Epithelial cell of proximal tubule (primary cell): ENCODE measurements at regions not wholly inside any gene's neighbourhood (a gene's known extent, or its start where the extent isn't known, plus 50 kb on each side); places are given as distances from the start of the nearest gene placed in this dataset.

ENCODE experiments used
- DNase-seq: peaks from one replicate; pipeline ENCODE4 v3.0.0-alpha.2; 2011; ENCODE audit warnings: low read depth
- H3K4me3 ChIP-seq: 2 replicates; pipeline ENCODE4 v1.5.1; 2011; ENCODE audit warnings: low read depth, mild to moderate bottlenecking, low read length
- CTCF ChIP-seq: conservative IDR thresholded peaks from 2 replicates; pipeline ENCODE4 v1.5.1; 2012; ENCODE audit warnings: low read depth, mild to moderate bottlenecking, low read length

DNA sequence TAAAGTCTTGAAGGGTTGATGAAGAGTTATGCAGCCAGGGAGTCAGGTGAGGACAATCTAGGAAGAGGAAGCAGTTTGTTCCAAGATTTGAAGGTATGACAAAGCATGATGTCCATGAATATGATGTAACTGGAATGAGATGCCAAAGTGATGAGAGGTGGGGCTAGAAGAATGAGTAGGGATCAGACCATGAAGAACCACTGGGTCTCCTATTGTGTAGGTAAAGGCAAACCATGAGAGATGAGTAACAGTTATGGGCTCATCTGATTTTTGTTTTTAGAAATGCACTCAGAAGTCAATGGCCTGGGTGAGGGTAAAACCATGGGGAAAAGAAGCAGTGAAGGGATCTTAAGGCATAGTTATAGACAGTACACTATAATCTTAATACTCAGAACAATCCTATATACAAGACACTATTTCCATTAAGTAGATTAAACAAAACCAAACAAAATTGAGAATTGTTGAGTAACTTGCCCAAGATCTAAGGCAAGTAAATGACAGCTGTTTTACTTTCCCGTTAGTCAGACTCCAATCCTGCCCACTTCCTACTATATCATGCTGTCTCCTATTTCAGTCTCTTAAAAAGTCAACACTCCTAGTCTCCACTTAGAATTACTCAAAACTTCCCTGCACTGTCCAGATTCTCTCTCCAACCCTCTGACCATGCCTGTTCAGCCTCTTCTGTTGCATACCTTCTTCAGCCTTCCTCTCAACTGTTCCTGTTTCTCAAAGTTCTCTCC lies 393.8 kb upstream of the MEF2C start:
- H3K4me3 ChIP-seq = no peak overlapping the region
- peak; percentile 43 for DNase-seq
- TF ChIP-seq CTCF = no peak

DNA sequence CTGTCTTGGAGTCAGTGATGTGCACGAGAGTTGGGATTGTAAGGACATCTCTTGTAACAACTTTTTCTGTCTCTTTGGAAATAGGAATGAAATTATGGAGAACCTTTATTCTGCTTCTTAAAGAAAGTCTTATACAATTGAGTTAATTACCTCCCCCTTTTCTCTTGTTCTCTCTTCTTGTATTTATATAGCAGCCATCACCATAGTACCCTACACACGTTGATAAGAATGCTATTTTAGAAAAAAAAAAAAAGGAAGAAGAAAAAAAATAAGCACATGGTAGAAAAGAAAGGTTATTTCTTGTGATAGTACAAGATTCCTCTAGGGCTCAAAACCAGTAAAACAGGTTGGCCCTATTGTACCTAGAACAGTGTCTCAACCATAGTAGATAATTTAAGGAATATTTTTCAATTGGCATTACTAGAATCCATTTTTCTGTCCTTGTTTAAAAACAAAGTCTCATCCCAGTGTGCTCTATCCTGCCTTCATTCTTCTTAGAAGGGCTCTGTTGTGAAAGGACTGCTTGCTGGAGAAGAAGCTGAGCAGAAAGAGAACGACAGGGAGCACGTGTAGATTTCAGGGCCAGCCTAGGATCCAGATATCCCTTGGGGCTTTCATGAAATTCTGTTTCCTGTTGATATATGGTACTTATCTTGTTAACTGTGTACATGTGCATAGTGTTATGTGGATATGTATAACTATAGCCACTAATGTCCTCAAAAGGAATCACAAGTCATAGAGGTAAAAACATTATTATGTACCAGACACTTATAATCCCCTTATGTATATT lies 392.3 kb upstream of the MEF2C start:
- no peak overlapping the region for H3K4me3 ChIP-seq
- TF ChIP-seq CTCF = no peak
- DNase-seq = no peak

- no peak for DNase-seq
- H3K4me3 ChIP-seq = no peak overlapping the region
- no peak for TF ChIP-seq CTCF
Measured at GRCh38 chr5:89273289-89273688, 390.3 kb upstream of the MEF2C start.

DNA sequence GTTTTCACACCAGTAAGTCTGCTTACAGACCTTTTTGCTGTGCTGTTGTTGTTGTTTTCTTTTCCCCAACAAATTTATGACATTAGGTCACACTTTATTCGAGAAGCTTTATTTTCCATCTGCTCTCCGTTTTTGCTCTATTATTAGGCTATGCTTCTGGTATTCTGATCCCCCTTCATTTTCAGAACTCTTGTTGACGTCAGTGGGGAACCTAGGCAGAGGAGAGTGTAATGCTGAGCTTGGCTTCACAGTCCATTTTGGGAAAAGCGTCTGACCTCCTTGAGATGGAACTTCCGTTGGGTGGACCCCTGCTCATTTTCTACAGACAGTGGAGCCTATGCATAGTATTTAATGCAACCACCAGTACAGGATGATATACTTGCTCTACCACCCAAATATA lies 387.9 kb upstream of the MEF2C start:
- TF ChIP-seq CTCF = no peak
- no peak for DNase-seq

GRCh38 chr5:89269721-89270120 lies 386.7 kb upstream of the MEF2C start:
- H3K4me3 ChIP-seq = no peak overlapping the region
- no peak for DNase-seq
- TF ChIP-seq CTCF = no peak

More for the DNA sequence above, 387.9 kb upstream of the MEF2C start:
- no peak overlapping the region for H3K4me3 ChIP-seq

GRCh38 chr5:89268460-89268859 lies 385.5 kb upstream of the MEF2C start:
- TF ChIP-seq CTCF = no peak
- H3K4me3 ChIP-seq = no peak overlapping the region
- DNase-seq = no peak
